GM19397 (cell line): ENCODE measurements at regions not wholly inside any gene's neighbourhood (a gene's known extent, or its start where the extent isn't known, plus 50 kb on each side); places are given as distances from the start of the nearest gene placed in this dataset.

Source experiments
- ATAC-seq: cut with Tn5 transposase; IDR thresholded peaks from one replicate; pipeline ENCODE4 v1.9.1; 2021; ENCODE audit warnings: mild to moderate bottlenecking, moderate library complexity; ENCODE audit not compliant: unreplicated experiment

DNA sequence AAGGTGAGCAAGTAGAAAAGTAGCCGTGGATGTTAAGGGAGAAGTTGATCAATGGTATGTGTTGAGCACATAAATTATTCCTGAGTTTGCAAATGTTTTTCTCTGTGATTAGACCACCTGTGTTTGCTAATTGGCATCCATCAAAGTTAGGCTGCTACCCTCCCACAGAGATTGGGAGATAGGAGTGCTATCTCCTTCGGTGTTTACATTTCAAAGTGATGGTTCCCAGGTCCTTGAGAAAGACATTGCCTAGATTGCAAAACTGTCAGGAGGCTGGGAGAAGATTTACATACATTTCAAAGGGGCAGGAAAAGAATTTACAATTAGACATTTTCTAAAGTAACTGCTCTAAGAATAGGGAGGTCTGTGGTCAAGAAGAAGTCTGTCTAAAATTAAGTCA lies 54.3 kb upstream of the CNTNAP4 start:
- ATAC-seq, result no peak

DNA sequence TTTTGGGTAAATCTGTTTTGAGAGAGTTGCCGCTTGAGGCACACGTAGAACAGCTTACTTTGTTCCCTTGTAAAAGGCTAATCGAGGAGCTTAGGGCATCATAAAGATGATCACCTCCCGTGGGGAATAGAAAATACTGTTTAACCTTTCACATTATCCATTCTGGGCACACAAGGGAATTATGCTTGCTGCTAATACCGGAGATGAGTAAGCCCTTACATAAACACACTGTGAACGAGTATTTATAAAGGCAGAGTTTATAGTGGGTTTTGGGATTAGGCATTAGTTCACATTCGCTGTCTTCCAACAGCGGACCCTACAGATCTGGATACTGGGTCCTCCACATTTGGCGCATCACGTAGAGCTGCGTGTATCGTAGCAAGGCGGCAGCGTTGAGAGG lies 51.2 kb upstream of the CNTNAP4 start:
- no peak for ATAC-seq

DNA sequence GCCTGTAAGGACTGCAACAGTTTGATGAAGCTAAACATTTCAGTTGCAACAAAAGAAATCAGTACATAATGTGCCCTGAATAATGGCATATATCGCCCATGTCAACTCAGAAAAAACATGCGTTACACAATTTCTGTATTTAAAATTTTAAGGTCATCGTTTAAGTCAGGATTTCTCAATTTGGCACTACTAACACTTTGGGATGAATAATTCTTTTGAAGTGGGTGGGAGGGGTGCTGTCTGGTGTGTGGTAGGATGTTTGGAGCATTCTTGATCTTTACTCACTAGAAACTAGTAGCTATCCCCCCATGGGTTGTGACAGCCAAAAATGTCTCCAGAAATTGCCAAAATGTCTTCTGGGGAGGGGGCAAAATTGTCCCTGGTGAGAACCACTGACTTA lies 50.7 kb upstream of the CNTNAP4 start:
- ATAC-seq, result no peak
